ENCODE measurements at regions not wholly inside any gene's neighbourhood (a gene's known extent, or its start where the extent isn't known, plus 50 kb on each side); places are given as distances from the start of the nearest gene placed in this dataset.

- dilution Hi-C loops (cut with MboI; ENCODE audit: extremely low pct_ligation_motif_present, low sequenced_read_pairs), result no loop called here
- Histone ChIP-seq H3K9ac (replicated peaks; ENCODE audit: extremely low read depth, insufficient read depth, low read length) (no peak overlapping the region), H3K27me3 (ENCODE audit: control insufficient read depth in 2 of 2, insufficient read depth in 2 of 2, low read length in 2 of 2) (peaks cover 0 to 7% of the 10 kb centered on the region in 2 experiments), H3K4me1 (ENCODE audit: control insufficient read depth, extremely low read depth, insufficient read depth, low read length) (no peaks in the 10 kb centered on the region), H4K20me1 (replicated peaks; ENCODE audit: control insufficient read depth, extremely low read depth, insufficient read depth, low read length) (no peaks in the 10 kb centered on the region), H3K4me2 (ENCODE audit: insufficient read depth, low read length) (no peak overlapping the region), H3K4me3 (replicated peaks in 1 of 3; ENCODE audit: insufficient read depth in 1 of 3, low read depth in 1 of 3, low read length in 3 of 3) (no peak overlapping the region), H3K9me3 (replicated peaks; ENCODE audit: control insufficient read depth, insufficient read depth, low read length) (no peaks in the 10 kb centered on the region), H3K79me2 (ENCODE audit: control insufficient read depth, insufficient read depth, low read length) (no peaks in the 10 kb centered on the region), H2AFZ (ENCODE audit: low read depth, low read length) (no peak overlapping the region), H3K36me3 (ENCODE audit: control insufficient read depth in 2 of 2, extremely low read depth in 1 of 2, insufficient read depth in 2 of 2, low read length in 2 of 2) (no peaks in the 10 kb centered on the region), H3K27ac (ENCODE audit: insufficient read depth, low read depth, low read length) (no peak overlapping the region), H3K9me1 (replicated peaks; ENCODE audit: control insufficient read depth, extremely low read depth, insufficient read depth, low read length) (no peaks in the 10 kb centered on the region)
- BruUV-seq (replicated peaks), result no TSS peak
- no peak for DNase-seq (ENCODE audit: low read depth, low spot score)
- intact Hi-C loops (cut with micrococcal nuclease), result no loop called here
- ChIA-PET POLR2A (no interaction called here), CTCF (interaction anchor here (1.4 to 1.5 kb wide), 2 partner anchors 11 to 13 kb away, joined by 3 to 5 read pairs; no protein-coding TSS in a partner anchor)
- no peak for TF ChIP-seq CTCF (IDR thresholded peaks at IDR 0.05; ENCODE audit: extremely low read depth in 1 of 2, insufficient read depth in 1 of 2, low read depth in 1 of 2, low read length in 2 of 2)
- TF ChIP-seq EZH2 (IDR thresholded peaks at IDR 0.05; ENCODE audit: borderline replicate concordance, low read depth, low read length, severe bottlenecking), result no peak
- no peak for TF ChIP-seq MYC (IDR thresholded peaks at IDR 0.05; ENCODE audit: low read depth, low read length)
- TF ChIP-seq GATA2 (IDR thresholded peaks at IDR 0.05; ENCODE audit: insufficient read depth, insufficient read length, low read depth, low read length), result no peak
- TF ChIP-seq MAX (IDR thresholded peaks at IDR 0.05; ENCODE audit: insufficient read depth, insufficient read length), result no peak
- TF ChIP-seq POLR2AphosphoS5 (IDR thresholded peaks at IDR 0.05; ENCODE audit: insufficient read depth, low read depth, low read length), result no peak
- no peak for TF ChIP-seq FOS (IDR thresholded peaks at IDR 0.05; ENCODE audit: borderline replicate concordance, insufficient read depth, low read length)
- no peak for TF ChIP-seq JUN (IDR thresholded peaks at IDR 0.05; ENCODE audit: borderline replicate concordance, insufficient read depth, insufficient read length, low read depth)
- TF ChIP-seq POLR2A (IDR thresholded peaks at IDR 0.05; ENCODE audit: low read depth, low read length), result no peak
- no peak for FAIRE-seq
Measured at GRCh38 chr17:45708707-45709290, 75.3 kb upstream of the CRHR1 start.
